HG02938 (cell line): ENCODE measurements at regions not wholly inside any gene's neighbourhood (a gene's known extent, or its start where the extent isn't known, plus 50 kb on each side); places are given as distances from the start of the nearest gene placed in this dataset.

Experiments
- ATAC-seq: cut with Tn5 transposase; IDR thresholded peaks from one replicate; pipeline ENCODE4 v1.9.1; 2021; ENCODE audit warnings: mild to moderate bottlenecking, moderate library complexity; ENCODE audit not compliant: unreplicated experiment

- ATAC-seq, result no peak
Observed at GRCh38 chr9:28781481-28781880, 1208.2 kb upstream of the C9orf72 start.

GRCh38 chr9:28782630-28783029 lies 1209.3 kb upstream of the C9orf72 start:
- ATAC-seq, result no peak

DNA sequence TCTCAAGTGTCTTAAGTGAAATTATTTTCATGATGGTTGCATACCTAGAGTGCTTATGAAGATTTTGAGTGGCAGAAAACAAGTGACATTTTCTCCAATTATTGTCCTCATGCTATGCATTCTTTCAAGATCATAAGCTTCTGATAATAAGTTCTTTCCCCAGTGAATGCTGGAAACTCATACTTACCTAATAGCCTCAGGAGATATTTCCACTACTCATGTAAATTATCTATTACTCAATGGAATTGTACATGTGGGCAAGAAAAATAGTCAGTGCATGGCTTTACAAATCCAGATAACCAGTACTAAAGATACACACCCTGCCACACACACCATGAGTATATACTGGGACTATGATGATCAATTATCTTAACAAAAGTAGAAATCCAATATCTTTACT lies 1219.4 kb upstream of the C9orf72 start:
- no peak for ATAC-seq

- ATAC-seq, result no peak
Observed at GRCh38 chr9:28799876-28800275, 1226.6 kb upstream of the C9orf72 start.

GRCh38 chr9:28801144-28801799 lies 1228.0 kb upstream of the C9orf72 start:
- ATAC-seq, result no peak

DNA sequence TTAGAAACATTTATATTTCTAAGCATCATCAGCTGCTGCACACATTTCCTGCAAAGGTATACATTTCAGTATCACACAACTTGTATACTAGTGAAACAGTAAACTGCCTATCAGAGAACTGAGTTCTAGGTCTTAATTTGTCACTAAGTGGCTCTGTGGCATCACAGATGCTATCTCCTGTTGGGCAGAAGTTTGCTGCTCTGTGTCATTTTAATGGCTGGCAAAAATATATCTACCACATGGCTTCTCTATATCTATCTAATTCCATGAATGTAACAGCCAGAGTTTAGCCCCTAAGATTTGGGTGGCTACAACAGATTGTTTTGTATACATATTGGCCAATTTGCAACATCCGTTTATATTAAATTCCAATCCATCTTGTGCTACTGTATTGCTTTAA lies 1231.9 kb upstream of the C9orf72 start:
- no peak for ATAC-seq

GRCh38 chr9:28808042-28808441 lies 1234.8 kb upstream of the C9orf72 start:
- no peak for ATAC-seq

DNA sequence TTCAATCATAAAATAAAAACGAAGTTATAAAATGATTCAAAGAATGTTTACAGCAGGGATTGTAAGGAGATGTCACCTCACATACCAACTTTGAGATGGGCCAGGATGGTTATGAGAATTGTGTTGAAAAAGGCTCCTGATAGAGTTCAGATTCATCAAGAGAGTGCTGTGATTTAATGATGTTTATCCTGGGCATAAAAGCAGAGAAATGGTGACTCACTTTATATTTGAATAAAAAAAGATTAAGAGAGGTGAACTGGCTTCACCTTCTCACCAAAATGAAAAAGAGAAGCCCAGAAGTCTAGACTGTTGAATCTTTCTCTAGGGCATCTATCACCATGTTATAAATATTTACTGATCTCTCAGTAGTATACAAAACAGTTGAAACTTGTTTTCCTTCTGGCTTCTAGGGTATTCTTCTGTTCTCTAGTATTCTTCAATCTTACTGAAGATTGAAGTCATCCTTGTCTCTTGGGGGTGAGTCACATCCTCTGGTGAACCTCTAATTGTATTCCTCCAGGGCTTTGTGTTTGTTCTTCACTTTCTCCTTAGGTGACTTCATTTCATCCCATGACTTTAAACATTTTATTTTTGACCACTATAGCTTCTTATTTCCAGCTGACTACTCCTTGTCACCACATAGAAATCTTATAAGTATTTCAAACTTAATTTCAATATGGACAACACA lies 1237.3 kb upstream of the C9orf72 start:
- no peak for ATAC-seq

DNA sequence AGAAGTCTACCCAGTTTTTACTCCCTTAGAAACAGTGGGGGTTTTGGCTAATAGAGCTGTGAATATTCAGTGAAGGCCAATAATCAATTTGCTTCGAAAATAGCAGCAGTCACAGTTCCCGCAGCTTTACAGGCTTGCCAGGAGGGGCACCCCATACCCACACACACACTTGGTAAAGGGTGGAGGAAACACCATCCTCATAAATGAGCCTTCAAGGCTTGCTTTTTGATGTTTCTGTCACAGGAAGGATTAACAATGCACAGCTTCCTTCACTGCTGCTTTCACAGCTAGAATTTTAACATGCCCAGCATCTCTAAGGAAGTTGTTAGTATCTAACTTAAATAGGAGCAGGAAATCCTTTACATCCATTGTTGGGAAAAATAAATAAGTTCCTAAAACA lies 1247.5 kb upstream of the C9orf72 start:
- no peak for ATAC-seq

DNA sequence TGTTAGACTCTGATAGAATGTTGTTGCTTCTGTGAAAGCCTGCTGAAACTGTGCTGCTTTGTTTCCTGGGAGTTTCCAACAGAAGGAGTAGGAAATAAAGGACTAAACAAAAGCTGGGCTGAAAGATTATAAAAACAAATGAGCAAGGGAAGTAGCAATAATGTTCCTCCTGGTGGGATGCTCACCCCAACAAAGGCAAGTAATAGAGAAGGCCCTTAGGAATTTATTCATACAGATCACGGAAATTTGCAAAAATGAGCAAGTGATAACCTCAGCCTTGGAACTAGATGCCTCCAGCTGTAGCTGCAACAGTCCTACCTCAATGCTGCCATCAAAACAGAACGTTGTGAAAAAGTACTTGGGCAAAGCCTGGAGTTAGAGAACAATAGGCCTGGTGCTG lies 1248.0 kb upstream of the C9orf72 start:
- no peak for ATAC-seq

DNA sequence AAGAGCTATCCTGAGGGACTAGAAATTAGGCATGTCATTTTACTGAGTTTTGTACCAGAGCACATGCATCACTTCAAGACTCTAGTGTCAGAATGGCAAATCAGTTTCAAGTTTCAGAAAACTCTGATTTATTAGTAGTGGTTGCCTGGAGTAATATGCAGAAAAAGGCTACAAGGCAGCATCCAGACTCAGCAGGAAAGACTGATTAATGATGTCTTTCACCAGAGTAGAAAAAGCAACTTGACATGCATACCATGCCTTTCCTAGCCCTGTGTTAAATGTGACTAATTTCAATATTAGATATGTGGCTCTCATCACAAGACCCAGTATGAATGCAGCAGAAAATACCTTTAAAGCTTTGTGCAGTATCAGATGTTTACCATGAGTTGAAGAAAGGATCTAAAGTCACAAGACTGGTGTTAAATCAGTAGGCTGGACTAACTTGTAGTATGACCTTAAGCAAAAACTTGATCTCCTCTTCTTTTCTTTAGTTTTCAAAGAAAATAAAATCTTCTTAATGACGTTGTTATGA lies 1251.2 kb upstream of the C9orf72 start:
- no peak for ATAC-seq

- no peak for ATAC-seq
Observed at GRCh38 chr9:28832168-28832770, 1259.0 kb upstream of the C9orf72 start.

GRCh38 chr9:28834156-28834555 lies 1260.9 kb upstream of the C9orf72 start:
- ATAC-seq, result no peak

DNA sequence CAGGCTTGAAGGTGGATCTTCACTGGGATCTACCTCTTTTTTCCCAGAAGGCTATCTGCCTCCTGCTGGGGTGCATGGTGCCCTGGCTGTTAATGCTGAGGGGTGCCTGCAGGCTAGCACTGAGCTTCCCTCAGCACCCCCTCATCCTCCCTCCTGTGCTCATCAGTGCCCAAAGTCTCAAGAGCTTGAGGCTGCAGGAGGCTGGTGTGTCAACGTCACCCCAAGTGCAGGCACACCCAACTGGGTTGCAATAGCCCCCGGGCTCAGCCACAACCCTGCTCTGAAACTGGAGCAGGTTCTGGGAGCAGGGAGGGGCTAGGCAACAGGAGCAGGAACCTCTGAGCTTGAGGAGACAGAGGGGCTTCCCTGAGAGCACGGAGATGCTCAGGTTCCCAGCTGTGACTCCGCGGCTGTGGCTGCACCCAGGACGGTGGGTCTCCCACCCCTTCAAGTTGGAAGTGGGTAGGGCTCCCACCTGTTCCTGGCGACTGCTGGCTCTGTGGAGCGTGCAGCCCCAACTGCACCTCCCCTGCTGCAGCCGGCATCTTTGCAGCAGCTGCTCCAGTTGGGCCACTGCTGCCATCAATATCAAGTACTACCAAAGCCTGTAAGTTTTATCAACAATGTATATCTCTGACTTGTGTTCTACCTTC lies 1266.6 kb upstream of the C9orf72 start:
- no peak for ATAC-seq

DNA sequence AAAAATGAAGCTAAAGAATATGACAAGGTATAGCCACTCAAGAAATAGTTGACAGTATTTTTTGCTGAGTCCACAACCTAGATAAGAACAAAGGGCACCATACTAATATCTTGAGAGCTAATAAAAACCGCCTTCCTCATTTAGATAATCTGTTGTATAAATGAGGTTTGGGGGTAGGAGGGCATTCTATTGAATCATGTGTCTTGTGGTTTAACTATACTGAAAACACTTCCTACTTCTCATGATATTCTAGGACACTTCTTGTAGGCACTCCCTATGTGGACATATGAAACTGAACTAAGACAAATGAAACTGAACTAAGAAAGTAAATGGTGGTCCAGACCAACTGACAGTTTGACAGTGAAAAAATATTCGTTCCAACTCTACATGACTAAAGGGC lies 1268.5 kb upstream of the C9orf72 start:
- ATAC-seq, result no peak

DNA sequence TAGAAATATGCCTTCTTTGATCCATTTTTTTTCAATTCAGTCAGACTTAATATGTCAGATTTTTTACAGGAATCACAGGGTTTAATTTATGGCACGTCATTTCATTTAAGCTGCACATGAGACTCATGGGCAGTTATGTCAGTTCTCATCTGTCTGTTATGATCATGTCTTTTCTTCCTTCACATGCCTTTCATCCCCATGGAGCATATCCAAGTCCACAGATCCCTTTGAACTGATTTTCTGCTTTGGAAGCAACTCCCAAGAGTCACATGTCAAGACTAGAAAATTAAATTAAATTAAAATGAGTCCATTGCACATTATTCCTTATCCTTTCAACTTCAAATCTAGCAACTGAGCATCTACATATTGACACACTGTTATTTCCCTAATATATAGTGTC lies 1274.0 kb upstream of the C9orf72 start:
- no peak for ATAC-seq

DNA sequence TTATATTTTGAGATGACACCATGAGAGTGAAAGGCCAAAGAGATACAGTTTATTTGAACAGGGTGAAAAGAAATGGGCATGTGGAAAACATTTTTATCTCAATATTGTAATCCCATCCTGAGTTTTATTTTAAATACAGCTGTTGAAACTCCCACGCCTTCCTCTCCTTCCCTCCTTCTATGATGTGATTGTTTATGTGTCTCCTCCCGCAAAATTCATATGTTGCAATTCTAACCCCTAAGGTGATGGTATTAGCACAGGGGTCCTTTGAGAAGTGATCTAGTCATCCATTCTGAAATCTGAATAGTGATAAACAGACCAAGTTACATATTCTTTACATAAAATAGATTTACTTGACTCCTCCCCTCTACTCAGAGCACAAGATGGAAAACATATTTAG lies 1275.4 kb upstream of the C9orf72 start:
- ATAC-seq, result no peak

GRCh38 chr9:28853477-28853876 lies 1280.2 kb upstream of the C9orf72 start:
- ATAC-seq, result no peak

DNA sequence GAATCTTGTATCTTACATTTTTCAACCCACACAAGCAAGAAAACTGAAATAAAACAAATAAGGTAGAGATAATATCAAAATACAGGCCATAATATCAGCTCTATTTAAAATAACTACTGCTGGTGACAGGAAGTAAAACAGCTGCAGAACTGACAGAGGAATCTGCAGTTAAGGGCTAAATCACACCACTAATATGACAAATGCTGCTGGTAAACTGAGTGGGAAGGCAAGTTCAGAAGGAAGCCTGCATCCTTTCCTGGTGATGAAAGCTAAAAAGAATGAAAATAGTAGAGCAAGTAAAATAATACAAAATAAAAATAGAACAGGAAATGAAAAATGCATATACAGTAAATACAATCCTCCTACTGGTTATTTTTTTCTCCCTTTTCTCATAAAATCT lies 1293.7 kb upstream of the C9orf72 start:
- no peak for ATAC-seq

GRCh38 chr9:28868228-28868990 lies 1295.1 kb upstream of the C9orf72 start:
- no peak for ATAC-seq

GRCh38 chr9:28882529-28882928 lies 1309.2 kb upstream of the C9orf72 start:
- ATAC-seq, result no peak
